Activated naive CD4-positive, alpha-beta T cell treated with anti-CD3 and anti-CD28 coated beads for 36 hours (primary cell): ENCODE measurements at regions not wholly inside any gene's neighbourhood (a gene's known extent, or its start where the extent isn't known, plus 50 kb on each side); places are given as distances from the start of the nearest gene placed in this dataset.

Experiments
- CTCF ChIA-PET: fragments of 350-600 bp; sonication (Branson Sonifier 250); formaldehyde crosslinking; loops from one replicate; lab custom pipeline; 2021; ENCODE audit warnings: antibody characterized with exemption; lab: Charles Lee
- DNase-seq: peaks from one replicate; pipeline ENCODE4 v3.0.0-alpha.2; 2020
- H3K27ac Mint-ChIP-seq: one replicate; pipeline ENCODE4 v1.8.0; 2021; ENCODE audit warnings: mild to moderate bottlenecking, mixed read lengths
- H3K27me3 Mint-ChIP-seq: one replicate; pipeline ENCODE4 v1.8.0; 2021; ENCODE audit warnings: low read depth, mixed read lengths
- H3K36me3 Mint-ChIP-seq: one replicate; pipeline ENCODE4 v1.8.0; 2021; ENCODE audit warnings: low read depth, mixed read lengths
- H3K4me1 Mint-ChIP-seq: one replicate; pipeline ENCODE4 v1.8.0; 2021; ENCODE audit warnings: low read depth, mixed read lengths
- H3K4me3 Mint-ChIP-seq: one replicate; pipeline ENCODE4 v1.8.0; 2021; ENCODE audit warnings: mild to moderate bottlenecking, moderate library complexity, mixed read lengths
- H3K9me3 Mint-ChIP-seq: one replicate; pipeline ENCODE4 v1.8.0; 2021; ENCODE audit warnings: mixed read lengths
- intact Hi-C: fragments of 100-400 bp; cut with micrococcal nuclease; formaldehyde crosslinking; loops from one replicate; pipeline ENCODE4 v1.15.1; 2023

DNA sequence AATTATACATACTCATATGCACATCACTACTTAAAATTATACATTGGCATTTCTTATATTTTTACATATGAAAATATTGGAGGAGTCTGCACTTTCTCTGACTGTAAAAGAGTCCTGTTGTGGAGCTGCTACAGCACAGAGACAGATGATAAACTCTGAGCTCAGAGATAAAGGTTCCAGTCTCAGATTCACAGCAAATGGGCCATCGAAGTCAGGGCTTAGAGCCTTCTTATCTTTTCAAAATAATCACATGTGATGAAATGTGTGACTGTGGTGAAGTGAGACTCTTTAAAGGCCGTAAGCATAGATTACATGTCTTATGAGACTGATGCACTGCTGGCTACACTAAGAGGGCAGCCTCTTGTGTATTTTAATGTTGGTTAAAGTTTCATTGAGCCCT is 187.5 kb upstream of the SYNPR start:
- H3K9me3 Mint-ChIP-seq, result no peaks in the 10 kb centered on the region
- no peaks in the 10 kb centered on the region for H3K36me3 Mint-ChIP-seq
- H3K4me3 Mint-ChIP-seq, result no peak overlapping the region
- no peaks in the 10 kb centered on the region for H3K4me1 Mint-ChIP-seq
- CTCF ChIA-PET, result interaction anchor here (0.6 kb wide), 1 partner anchor 130 kb away, joined by 3 read pairs; no protein-coding TSS in a partner anchor
- H3K27me3 Mint-ChIP-seq, result no peaks in the 10 kb centered on the region
- no peak for DNase-seq
- intact Hi-C loops, result no loop called here
- H3K27ac Mint-ChIP-seq, result no peak overlapping the region

DNA sequence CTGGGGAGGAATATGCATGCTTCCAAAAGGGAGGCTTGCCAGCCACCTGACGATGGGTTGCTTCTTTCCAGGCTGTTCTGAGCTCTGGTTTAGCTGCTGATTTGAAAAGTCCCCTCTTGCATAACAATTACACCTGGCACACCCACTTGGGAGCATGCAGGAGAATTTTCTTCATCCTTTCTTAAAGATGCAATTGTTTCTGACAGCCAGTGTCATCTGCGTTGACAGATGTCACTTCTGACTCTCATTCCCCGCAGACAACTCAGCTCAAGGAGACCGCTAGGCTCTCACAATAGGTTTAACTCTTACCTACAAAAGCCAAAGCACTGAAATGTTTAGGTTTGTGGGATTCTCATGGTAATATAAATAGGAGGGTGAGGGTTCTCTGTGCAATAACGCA is 185.6 kb upstream of the SYNPR start:
- DNase-seq, result no peak
- CTCF ChIA-PET, result interaction anchor here (0.7 kb wide), 1 partner anchor 56 kb away, joined by 3 read pairs; no protein-coding TSS in a partner anchor
- no peak overlapping the region for H3K27ac Mint-ChIP-seq
- H3K36me3 Mint-ChIP-seq, result no peaks in the 10 kb centered on the region
- no peaks in the 10 kb centered on the region for H3K4me1 Mint-ChIP-seq
- intact Hi-C loops, result no loop called here
- H3K9me3 Mint-ChIP-seq, result no peaks in the 10 kb centered on the region
- H3K27me3 Mint-ChIP-seq, result no peaks in the 10 kb centered on the region
- no peak overlapping the region for H3K4me3 Mint-ChIP-seq

DNA sequence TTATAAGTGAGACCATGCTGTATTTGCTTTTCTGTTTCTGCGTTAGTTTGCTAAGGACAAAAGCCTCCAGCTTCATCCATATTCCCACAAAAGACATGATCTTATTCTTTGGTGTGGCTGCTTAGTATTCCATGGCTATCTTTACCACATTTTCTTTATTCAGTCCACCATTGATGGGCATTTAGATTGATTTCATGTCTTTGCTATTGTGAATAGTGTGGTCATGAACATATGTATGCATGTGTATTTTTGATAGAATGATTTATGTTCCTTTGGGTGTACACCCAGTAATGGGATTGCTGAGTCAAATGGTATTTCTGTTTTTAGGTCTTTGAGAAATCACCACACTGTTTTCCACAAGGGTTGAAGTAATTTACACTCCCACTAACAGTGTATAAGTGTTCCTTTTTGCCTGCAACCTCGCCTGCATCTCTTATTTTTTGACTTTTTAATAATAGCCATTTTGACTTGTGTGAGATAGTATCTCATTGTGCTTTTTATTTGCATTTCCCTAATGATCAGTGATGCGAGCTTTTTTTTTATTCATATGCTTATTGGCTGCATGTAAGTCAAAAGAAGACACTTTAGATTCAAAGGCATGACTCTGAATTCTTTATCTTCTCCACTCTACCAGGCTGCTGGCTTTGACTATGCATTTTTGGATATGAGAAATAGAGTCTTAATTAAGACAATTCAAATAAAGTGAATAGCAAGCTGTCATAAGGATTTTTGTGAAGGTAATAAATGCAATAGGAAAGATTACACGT is 183.3 kb upstream of the SYNPR start:
- no peaks in the 10 kb centered on the region for H3K9me3 Mint-ChIP-seq
- no peaks in the 10 kb centered on the region for H3K4me1 Mint-ChIP-seq
- no peaks in the 10 kb centered on the region for H3K27me3 Mint-ChIP-seq
- no peak overlapping the region for H3K4me3 Mint-ChIP-seq
- intact Hi-C loops, result no loop called here
- DNase-seq, result no peak
- H3K27ac Mint-ChIP-seq, result no peak overlapping the region
- CTCF ChIA-PET, result interaction anchor here (1.4 kb wide), 1 partner anchor 12 kb away, joined by 5 read pairs; no protein-coding TSS in a partner anchor
- no peaks in the 10 kb centered on the region for H3K36me3 Mint-ChIP-seq

DNA sequence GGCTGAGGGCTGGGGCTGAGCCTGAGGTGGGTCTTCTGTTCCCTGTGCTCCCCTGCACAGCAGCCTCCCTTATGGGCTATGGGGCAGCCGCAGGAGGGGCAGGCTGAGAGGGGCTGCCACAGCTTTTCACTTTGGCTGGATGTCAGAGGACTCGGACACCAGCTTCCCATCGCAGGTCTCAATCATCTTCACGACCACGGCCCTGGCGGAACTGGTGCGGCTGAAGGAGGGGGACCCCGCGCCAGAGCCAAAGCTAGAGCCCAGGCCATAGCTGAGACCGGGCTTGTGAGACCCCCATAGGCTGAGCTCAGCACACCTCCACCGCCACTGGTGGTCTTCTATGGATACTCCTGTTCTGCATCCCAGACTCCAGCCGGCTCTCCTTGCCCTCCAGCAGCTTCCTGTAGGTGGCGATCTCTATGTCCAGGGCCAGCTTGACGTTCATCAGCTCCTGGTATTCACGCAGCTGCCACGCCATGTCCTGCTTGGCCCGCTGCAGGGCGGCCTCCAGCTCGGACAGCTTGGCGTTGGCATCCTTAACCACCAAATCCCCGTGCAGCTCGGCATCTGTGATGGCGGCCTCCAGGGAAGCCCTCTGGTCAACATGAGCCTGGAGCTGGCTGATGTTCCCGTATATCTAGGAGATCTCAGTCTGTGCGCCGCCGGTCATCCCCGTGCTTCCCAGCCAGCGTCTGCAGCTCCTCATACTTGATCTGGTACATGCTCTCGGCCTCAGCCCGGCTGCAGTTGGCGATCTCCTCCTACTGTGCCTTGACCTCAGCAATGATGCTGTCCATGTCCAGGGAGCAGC is 181.7 kb upstream of the SYNPR start:
- intact Hi-C loops, result no loop called here
- DNase-seq, result no peak
- no peaks in the 10 kb centered on the region for H3K27me3 Mint-ChIP-seq
- no peak overlapping the region for H3K4me3 Mint-ChIP-seq
- H3K4me1 Mint-ChIP-seq, result no peaks in the 10 kb centered on the region
- H3K36me3 Mint-ChIP-seq, result no peaks in the 10 kb centered on the region
- H3K9me3 Mint-ChIP-seq, result no peaks in the 10 kb centered on the region
- no peak overlapping the region for H3K27ac Mint-ChIP-seq
- CTCF ChIA-PET, result interaction anchor here (1.4 kb wide), 1 partner anchor 10 kb away, joined by 5 read pairs; no protein-coding TSS in a partner anchor

GRCh38 chr3:63097396-63097795 is 180.7 kb upstream of the SYNPR start:
- Mint-ChIP-seq H3K36me3 (no peaks in the 10 kb centered on the region), H3K4me3 (no peak overlapping the region)
- intact Hi-C loops, result no loop called here

GRCh38 chr3:63116922-63117321 is 161.2 kb upstream of the SYNPR start:
- no peaks in the 10 kb centered on the region for H3K27me3 Mint-ChIP-seq
- no peak overlapping the region for H3K27ac Mint-ChIP-seq
- H3K4me3 Mint-ChIP-seq, result no peak overlapping the region
- no peaks in the 10 kb centered on the region for H3K36me3 Mint-ChIP-seq
- intact Hi-C loops, result no loop called here
- CTCF ChIA-PET, result no interaction called here
- H3K9me3 Mint-ChIP-seq, result peaks cover 4% of the 10 kb centered on the region
- H3K4me1 Mint-ChIP-seq, result no peaks in the 10 kb centered on the region
- DNase-seq, result no peak

More at GRCh38 chr3:63097396-63097795, 180.7 kb upstream of the SYNPR start:
- Mint-ChIP-seq H3K27me3 (no peaks in the 10 kb centered on the region), H3K27ac (no peak overlapping the region), H3K4me1 (no peaks in the 10 kb centered on the region), H3K9me3 (no peaks in the 10 kb centered on the region)
- CTCF ChIA-PET, result no interaction called here
- DNase-seq, result no peak

DNA sequence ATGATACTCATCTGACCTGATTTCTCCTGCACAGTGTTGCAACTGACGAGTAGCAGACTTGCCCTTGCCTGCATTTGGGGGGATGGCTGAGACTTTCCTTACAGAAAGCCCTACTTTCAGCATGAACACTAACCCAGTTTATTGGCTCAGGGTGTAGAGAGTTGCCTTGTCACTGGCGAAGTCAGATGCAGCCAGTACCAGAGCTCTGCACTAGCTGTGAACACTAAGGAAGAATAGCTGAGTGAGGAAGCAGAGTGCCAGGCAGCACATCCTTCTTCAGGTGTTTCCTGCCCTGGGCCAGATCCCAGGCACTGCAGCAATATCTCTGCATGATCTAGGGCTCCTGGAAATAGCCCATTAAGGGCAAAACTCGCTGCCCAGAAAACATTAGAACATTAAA is 154.0 kb upstream of the SYNPR start:
- Mint-ChIP-seq H3K4me3 (no peak overlapping the region), H3K36me3 (no peaks in the 10 kb centered on the region), H3K4me1 (no peaks in the 10 kb centered on the region)

GRCh38 chr3:63126530-63126929 is 151.6 kb upstream of the SYNPR start:
- Mint-ChIP-seq H3K27ac (no peak overlapping the region), H3K36me3 (no peaks in the 10 kb centered on the region), H3K27me3 (no peaks in the 10 kb centered on the region), H3K4me3 (no peak overlapping the region), H3K4me1 (no peaks in the 10 kb centered on the region), H3K9me3 (no peaks in the 10 kb centered on the region)
- CTCF ChIA-PET, result no interaction called here
- DNase-seq, result no peak
- intact Hi-C loops, result no loop called here

More for the DNA sequence above, 154.0 kb upstream of the SYNPR start:
- no peak for DNase-seq
- peak overlapping the region; percentile 39 for H3K27ac Mint-ChIP-seq
- H3K27me3 Mint-ChIP-seq, result no peaks in the 10 kb centered on the region
- no peaks in the 10 kb centered on the region for H3K9me3 Mint-ChIP-seq
- CTCF ChIA-PET, result no interaction called here
- intact Hi-C loops, result no loop called here

- Mint-ChIP-seq H3K4me3 (no peak overlapping the region), H3K9me3 (no peaks in the 10 kb centered on the region), H3K4me1 (no peaks in the 10 kb centered on the region), H3K36me3 (no peaks in the 10 kb centered on the region), H3K27ac (no peak overlapping the region), H3K27me3 (no peaks in the 10 kb centered on the region)
- CTCF ChIA-PET, result no interaction called here
- intact Hi-C loops, result no loop called here
- DNase-seq, result no peak
Observed at GRCh38 chr3:63128380-63128779, 149.7 kb upstream of the SYNPR start.

- no peaks in the 10 kb centered on the region for H3K9me3 Mint-ChIP-seq
- no peaks in the 10 kb centered on the region for H3K27me3 Mint-ChIP-seq
Observed at GRCh38 chr3:63130625-63131024, 147.5 kb upstream of the SYNPR start.

GRCh38 chr3:63132461-63133250 is 145.5 kb upstream of the SYNPR start:
- no peaks in the 10 kb centered on the region for H3K4me1 Mint-ChIP-seq
- H3K27me3 Mint-ChIP-seq, result no peaks in the 10 kb centered on the region
- CTCF ChIA-PET, result no interaction called here
- intact Hi-C loops, result no loop called here
- H3K36me3 Mint-ChIP-seq, result no peaks in the 10 kb centered on the region
- no peak for DNase-seq
- H3K27ac Mint-ChIP-seq, result no peak overlapping the region
- no peak overlapping the region for H3K4me3 Mint-ChIP-seq
- no peaks in the 10 kb centered on the region for H3K9me3 Mint-ChIP-seq

More at GRCh38 chr3:63130625-63131024, 147.5 kb upstream of the SYNPR start:
- Mint-ChIP-seq H3K27ac (no peak overlapping the region), H3K4me3 (no peak overlapping the region), H3K4me1 (no peaks in the 10 kb centered on the region), H3K36me3 (no peaks in the 10 kb centered on the region)
- intact Hi-C loops, result no loop called here
- CTCF ChIA-PET, result no interaction called here
- DNase-seq, result no peak

- intact Hi-C loops, result no loop called here
- H3K9me3 Mint-ChIP-seq, result no peaks in the 10 kb centered on the region
- no peak overlapping the region for H3K27ac Mint-ChIP-seq
- no peaks in the 10 kb centered on the region for H3K27me3 Mint-ChIP-seq
- no peaks in the 10 kb centered on the region for H3K4me1 Mint-ChIP-seq
- no peaks in the 10 kb centered on the region for H3K36me3 Mint-ChIP-seq
- DNase-seq, result no peak
- no peak overlapping the region for H3K4me3 Mint-ChIP-seq
- CTCF ChIA-PET, result no interaction called here
Observed at GRCh38 chr3:63135367-63135766, 142.7 kb upstream of the SYNPR start.
